HepG2 (cell line): ENCODE measurements at regions not wholly inside any gene's neighbourhood (a gene's known extent, or its start where the extent isn't known, plus 50 kb on each side); places are given as distances from the start of the nearest gene placed in this dataset.
A peak's percentile ranks its signal among the peaks of the same experiment; 100 is the strongest.

ENCODE experiments used
- ATAC-seq: fragments of 200-7000 bp; cut with Tn5 transposase; 3 replicates; pipeline ENCODE4 v1.9.1; 2020; ENCODE audit warnings: mild to moderate bottlenecking, moderate library complexity
- BruUV-seq: library from RNA; stranded (reverse); fragments of 400-500 nt; replicated peaks from 2 replicates; lab custom pipeline; 2021; lab: Mats Ljungman, UMichigan
- CTCF ChIA-PET: fragments of 300-600 bp; formaldehyde crosslinking; extraction: SDS; loops from one replicate; lab custom pipeline; 2021; ENCODE audit warnings: low total read pairs, inconsistent platforms, low intra/inter-chr PET ratio; lab: Yijun Ruan, JAX
- POLR2A ChIA-PET: fragments of 350-600 bp; sonication (Branson Sonifier 250); formaldehyde crosslinking; loops from one replicate; lab custom pipeline; 2020; ENCODE audit warnings: antibody characterized with exemption, inconsistent platforms; lab: Yijun Ruan, JAX
- DNase-seq: peaks from one replicate; pipeline ENCODE4 v3.0.0-alpha.2; 2015; ENCODE audit warnings: low spot score
- FAIRE-seq: peaks from 3 replicates; lab custom pipeline; 2011; peaks lifted over from hg19 to GRCh38; lab: Jason Lieb, UNC
- H2AFZ ChIP-seq: one replicate; pipeline ENCODE4 v1.6.1; 2011; ENCODE audit warnings: low read length, inconsistent platforms
- H3K27ac ChIP-seq: fragments of 300-600 bp; 3 replicates; pipeline ENCODE4 v1.8.0; 2011; ENCODE audit warnings: mixed run types, mild to moderate bottlenecking, mixed read lengths, low read length, inconsistent platforms; ENCODE audit not compliant: insufficient read depth; ENCODE audit errors: extremely low read length
- H3K27me3 ChIP-seq, 2 experiments: fragments of 200-600 bp in 1 of 2; 2 replicates in 1 of 2; 3 replicates in 1 of 2; pipeline versions ENCODE4 v1.6.0 to v1.8.0; 2011; ENCODE audit warnings: low read length in 2 of 2, mild to moderate bottlenecking in 2 of 2, moderate library complexity in 2 of 2, inconsistent platforms in 1 of 2; ENCODE audit not compliant: insufficient read depth in 2 of 2, control insufficient read depth in 1 of 2
- H3K36me3 ChIP-seq, 2 experiments: fragments of 200-600 bp in 1 of 2; replicated peaks in 1 of 2; 2 replicates in 1 of 2; 3 replicates in 1 of 2; pipeline versions ENCODE4 v1.5.1 to v1.8.0; 2011; ENCODE audit warnings: low read length in 2 of 2, inconsistent platforms in 1 of 2; ENCODE audit not compliant: insufficient read depth in 2 of 2, control insufficient read depth in 1 of 2
- H3K4me1 ChIP-seq: 2 replicates; pipeline ENCODE4 v1.5.1; 2012; ENCODE audit warnings: low read length, inconsistent platforms; ENCODE audit not compliant: insufficient read depth
- H3K4me2 ChIP-seq: 2 replicates; pipeline ENCODE4 v1.6.0; 2011; ENCODE audit warnings: low read depth, low read length, inconsistent platforms
- H3K4me3 ChIP-seq, 3 experiments: fragments of 200-600 bp in 1 of 3; sonication (generic), shearing (Covaris generic) in 1 of 3; replicated peaks in 1 of 3; 2 replicates each; pipeline ENCODE4 v1.5.1; 2011 to 2016; ENCODE audit warnings: low read length in 3 of 3, inconsistent platforms in 2 of 3, low read depth in 2 of 3, mild to moderate bottlenecking in 2 of 3, control low read depth in 1 of 3, mixed read lengths in 1 of 3; ENCODE audit not compliant: insufficient read depth in 1 of 3
- H3K79me2 ChIP-seq: one replicate; pipeline ENCODE4 v1.6.1; 2011; ENCODE audit warnings: low read length, inconsistent platforms; ENCODE audit not compliant: insufficient read depth
- H3K9ac ChIP-seq: 2 replicates; pipeline ENCODE4 v1.6.0; 2011; ENCODE audit warnings: mild to moderate bottlenecking, low read depth, low read length, inconsistent platforms; ENCODE audit not compliant: insufficient read depth
- H3K9me3 ChIP-seq: 2 replicates; pipeline ENCODE4 v1.5.1; 2012; ENCODE audit warnings: mild to moderate bottlenecking, low read length
- H4K20me1 ChIP-seq: 2 replicates; pipeline ENCODE4 v1.6.0; 2011; ENCODE audit warnings: inconsistent platforms, mild to moderate bottlenecking, low read length, moderate library complexity; ENCODE audit not compliant: insufficient read depth
- ATAD3A ChIP-seq: sonication (generic); formaldehyde crosslinking; IDR thresholded peaks from 2 replicates; pipeline ENCODE4 v1.4.0; 2020; ENCODE audit warnings: missing genetic modification reagents
- GABPB1 ChIP-seq: IDR thresholded peaks from 2 replicates; pipeline ENCODE4 v1.6.1; 2016; ENCODE audit warnings: mild to moderate bottlenecking, missing genetic modification reagents, moderate library complexity, missing compliant biosample characterization
- NFE2L1 ChIP-seq: sonication (generic); formaldehyde crosslinking; IDR thresholded peaks from 2 replicates; pipeline ENCODE4 v1.4.0; 2020; ENCODE audit warnings: missing genetic modification reagents, mild to moderate bottlenecking, borderline replicate concordance
- REL ChIP-seq: sonication (generic); formaldehyde crosslinking; conservative IDR thresholded peaks from 2 replicates; pipeline ENCODE4 v1.8.0; 2022; ENCODE audit warnings: mild to moderate bottlenecking, missing genetic modification reagents, moderate library complexity
- SIN3A ChIP-seq: IDR thresholded peaks from 2 replicates; pipeline ENCODE4 v1.6.1; 2011; ENCODE audit warnings: low read depth, mild to moderate bottlenecking, control low read depth, low read length, borderline replicate concordance
- SRSF4 ChIP-seq: fragments of 200-400 bp; formaldehyde crosslinking; IDR thresholded peaks from one replicate; pipeline ENCODE4 v1.6.1; 2018; ENCODE audit warnings: mild to moderate bottlenecking, low read depth, low read length, moderate library complexity; ENCODE audit not compliant: poor library complexity, severe bottlenecking
- ZBTB38 ChIP-seq: sonication (generic); formaldehyde crosslinking; IDR thresholded peaks from 2 replicates; pipeline ENCODE4 v1.5.1; 2020; ENCODE audit warnings: mild to moderate bottlenecking, missing genetic modification reagents
- ZNF136 ChIP-seq: sonication (generic); formaldehyde crosslinking; IDR thresholded peaks from 2 replicates; pipeline ENCODE4 v1.8.1; 2022; ENCODE audit warnings: low read depth, mild to moderate bottlenecking, moderate library complexity, missing genetic modification reagents
- ZNF234 ChIP-seq: sonication (generic); formaldehyde crosslinking; conservative IDR thresholded peaks from 2 replicates; pipeline ENCODE4 v1.5.1; 2020; ENCODE audit warnings: mild to moderate bottlenecking, missing genetic modification reagents
- ZNF251 ChIP-seq: sonication (generic); formaldehyde crosslinking; IDR thresholded peaks from 2 replicates; pipeline ENCODE4 v1.9.0; 2021; ENCODE audit warnings: mild to moderate bottlenecking, missing genetic modification reagents
- ZNF550 ChIP-seq: sonication (generic); formaldehyde crosslinking; IDR thresholded peaks from 2 replicates; pipeline ENCODE4 v1.4.0; 2020; ENCODE audit warnings: mild to moderate bottlenecking, missing genetic modification reagents, borderline replicate concordance
- ZNF766 ChIP-seq: sonication (generic); formaldehyde crosslinking; IDR thresholded peaks from 2 replicates; pipeline ENCODE4 v1.5.0; 2020; ENCODE audit warnings: missing genetic modification reagents, borderline replicate concordance
- ZNF879 ChIP-seq: sonication (generic); formaldehyde crosslinking; IDR thresholded peaks from 2 replicates; pipeline ENCODE4 v1.8.1; 2023; ENCODE audit warnings: missing genetic modification reagents
- ZSCAN12 ChIP-seq: sonication (generic); formaldehyde crosslinking; IDR thresholded peaks from 2 replicates; pipeline ENCODE4 v1.9.0; 2021; ENCODE audit warnings: mild to moderate bottlenecking, missing genetic modification reagents
- WGBS: methylation state at CpG from one replicate; pipeline ENCODE4 v1.1.6; 2017; ENCODE audit warnings: low lambda C conversion rate; 5-methylcytosine and 5-hydroxymethylcytosine counted together
- in situ Hi-C: cut with HindIII; loops from 2 replicates; pipeline ENCODE4 v1.10.0; 2017; ENCODE audit warnings: low pct_unique_long_range_greater_than_20kb; ENCODE audit not compliant: extremely low pct_ligation_motif_present
- intact Hi-C: fragments of 100-400 bp; cut with micrococcal nuclease; formaldehyde crosslinking; loops from one replicate; pipeline ENCODE4 v1.10.0; 2022; ENCODE audit not compliant: unreplicated experiment
- TF ChIP-seq, protein P1 (sequence below): sonication (generic); formaldehyde crosslinking; IDR thresholded peaks from 2 replicates; pipeline ENCODE4 v1.5.0; 2020; ENCODE audit warnings: mild to moderate bottlenecking, missing genetic modification reagents
- TF ChIP-seq, protein P2 (sequence below): sonication (generic); formaldehyde crosslinking; IDR thresholded peaks from 2 replicates; pipeline ENCODE4 v1.4.0; 2020; ENCODE audit warnings: mild to moderate bottlenecking, missing genetic modification reagents
- TF ChIP-seq, protein P3 (sequence below): sonication (generic); formaldehyde crosslinking; IDR thresholded peaks from 2 replicates; pipeline ENCODE4 v1.5.0; 2020; ENCODE audit warnings: mild to moderate bottlenecking, low read depth, missing genetic modification reagents, borderline replicate concordance

DNA sequence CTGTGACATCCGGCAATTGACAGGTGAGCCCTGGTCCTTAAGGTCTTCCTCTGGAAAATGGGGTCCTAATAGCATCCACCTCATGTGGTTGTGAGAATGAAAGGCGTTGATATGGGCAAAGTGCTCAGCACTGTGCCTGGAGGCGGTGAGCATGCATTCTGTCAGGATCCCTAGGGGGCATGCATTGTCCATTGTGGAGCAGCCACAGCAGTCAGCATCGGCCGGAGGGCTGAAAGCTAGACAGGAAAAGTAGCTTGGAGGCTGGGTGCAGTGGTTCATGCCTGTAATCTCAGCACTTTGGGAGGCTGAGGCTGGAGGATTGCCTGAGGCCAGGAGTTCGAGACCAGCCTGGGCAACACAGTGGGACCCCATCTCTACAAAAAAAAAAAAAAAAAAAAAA lies 122.2 kb downstream of the LHX2 start:
- POLR2A ChIA-PET, result no interaction called here
- FAIRE-seq (peak; percentile 86), DNase-seq (peak; percentile 64), ATAC-seq (peak; percentile 99)
- Histone ChIP-seq H3K36me3 (no peaks in the 10 kb centered on the region), H3K27me3 (peaks cover 5 to 21% of the 10 kb centered on the region in 2 experiments; a peak in 2 of 5 replicates), H3K4me1 (peaks cover 15% of the 10 kb centered on the region), H3K9ac (no peak overlapping the region), H3K27ac (no peak overlapping the region), H3K4me3 (no peak overlapping the region), H3K4me2 (no peak overlapping the region), H4K20me1 (no peaks in the 10 kb centered on the region), H3K79me2 (no peaks in the 10 kb centered on the region), H2AFZ (no peak overlapping the region), H3K9me3 (no peaks in the 10 kb centered on the region)
- 0% methylated on average over 2 of the region's 6 CpGs for WGBS
- CTCF ChIA-PET, result interaction anchor here (0.7 to 3.1 kb wide), 3 partner anchors 151 to 186 kb away, joined by 4 to 18 read pairs (median 5); no protein-coding TSS in a partner anchor
- intact Hi-C loops, result loop anchor here (1.0 to 10.0 kb wide), 4 partner anchors 124 to 259 kb away; partner anchors contain the start of gene NEK6
- in situ Hi-C loops, result no loop called here
- BruUV-seq, result no TSS peak
- TF ChIP-seq GABPB1 (no peak), ATAD3A (CRISPR knock-in tag) (no peak), ZNF251 (CRISPR knock-in tag) (no peak), ZNF766 (no peak), NFE2L1 (CRISPR knock-in tag) (no peak), ZNF234 (CRISPR knock-in tag) (no peak), ZNF136 (CRISPR knock-in tag) (no peak), REL (CRISPR knock-in tag) (no peak), ZNF550 (CRISPR knock-in tag) (no peak), ZBTB38 (0 out of 2 replicates have a peak, but pooled peaks have one; percentile 47), SIN3A (no peak), ZSCAN12 (CRISPR knock-in tag) (no peak), SRSF4 (no peak), ZNF879 (CRISPR knock-in tag) (no peak)
- TF ChIP-seq, protein P1, sequence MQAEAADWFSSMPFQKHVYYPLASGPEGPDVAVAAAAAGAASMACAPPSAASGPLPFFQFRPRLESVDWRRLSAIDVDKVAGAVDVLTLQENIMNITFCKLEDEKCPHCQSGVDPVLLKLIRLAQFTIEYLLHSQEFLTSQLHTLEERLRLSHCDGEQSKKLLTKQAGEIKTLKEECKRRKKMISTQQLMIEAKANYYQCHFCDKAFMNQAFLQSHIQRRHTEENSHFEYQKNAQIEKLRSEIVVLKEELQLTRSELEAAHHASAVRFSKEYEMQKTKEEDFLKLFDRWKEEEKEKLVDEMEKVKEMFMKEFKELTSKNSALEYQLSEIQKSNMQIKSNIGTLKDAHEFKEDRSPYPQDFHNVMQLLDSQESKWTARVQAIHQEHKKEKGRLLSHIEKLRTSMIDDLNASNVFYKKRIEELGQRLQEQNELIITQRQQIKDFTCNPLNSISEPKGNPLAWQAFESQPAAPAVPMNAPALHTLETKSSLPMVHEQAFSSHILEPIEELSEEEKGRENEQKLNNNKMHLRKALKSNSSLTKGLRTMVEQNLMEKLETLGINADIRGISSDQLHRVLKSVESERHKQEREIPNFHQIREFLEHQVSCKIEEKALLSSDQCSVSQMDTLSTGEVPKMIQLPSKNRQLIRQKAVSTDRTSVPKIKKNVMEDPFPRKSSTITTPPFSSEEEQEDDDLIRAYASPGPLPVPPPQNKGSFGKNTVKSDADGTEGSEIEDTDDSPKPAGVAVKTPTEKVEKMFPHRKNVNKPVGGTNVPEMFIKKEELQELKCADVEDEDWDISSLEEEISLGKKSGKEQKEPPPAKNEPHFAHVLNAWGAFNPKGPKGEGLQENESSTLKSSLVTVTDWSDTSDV (CRISPR knock-in tag), result no peak
- TF ChIP-seq, protein P2, sequence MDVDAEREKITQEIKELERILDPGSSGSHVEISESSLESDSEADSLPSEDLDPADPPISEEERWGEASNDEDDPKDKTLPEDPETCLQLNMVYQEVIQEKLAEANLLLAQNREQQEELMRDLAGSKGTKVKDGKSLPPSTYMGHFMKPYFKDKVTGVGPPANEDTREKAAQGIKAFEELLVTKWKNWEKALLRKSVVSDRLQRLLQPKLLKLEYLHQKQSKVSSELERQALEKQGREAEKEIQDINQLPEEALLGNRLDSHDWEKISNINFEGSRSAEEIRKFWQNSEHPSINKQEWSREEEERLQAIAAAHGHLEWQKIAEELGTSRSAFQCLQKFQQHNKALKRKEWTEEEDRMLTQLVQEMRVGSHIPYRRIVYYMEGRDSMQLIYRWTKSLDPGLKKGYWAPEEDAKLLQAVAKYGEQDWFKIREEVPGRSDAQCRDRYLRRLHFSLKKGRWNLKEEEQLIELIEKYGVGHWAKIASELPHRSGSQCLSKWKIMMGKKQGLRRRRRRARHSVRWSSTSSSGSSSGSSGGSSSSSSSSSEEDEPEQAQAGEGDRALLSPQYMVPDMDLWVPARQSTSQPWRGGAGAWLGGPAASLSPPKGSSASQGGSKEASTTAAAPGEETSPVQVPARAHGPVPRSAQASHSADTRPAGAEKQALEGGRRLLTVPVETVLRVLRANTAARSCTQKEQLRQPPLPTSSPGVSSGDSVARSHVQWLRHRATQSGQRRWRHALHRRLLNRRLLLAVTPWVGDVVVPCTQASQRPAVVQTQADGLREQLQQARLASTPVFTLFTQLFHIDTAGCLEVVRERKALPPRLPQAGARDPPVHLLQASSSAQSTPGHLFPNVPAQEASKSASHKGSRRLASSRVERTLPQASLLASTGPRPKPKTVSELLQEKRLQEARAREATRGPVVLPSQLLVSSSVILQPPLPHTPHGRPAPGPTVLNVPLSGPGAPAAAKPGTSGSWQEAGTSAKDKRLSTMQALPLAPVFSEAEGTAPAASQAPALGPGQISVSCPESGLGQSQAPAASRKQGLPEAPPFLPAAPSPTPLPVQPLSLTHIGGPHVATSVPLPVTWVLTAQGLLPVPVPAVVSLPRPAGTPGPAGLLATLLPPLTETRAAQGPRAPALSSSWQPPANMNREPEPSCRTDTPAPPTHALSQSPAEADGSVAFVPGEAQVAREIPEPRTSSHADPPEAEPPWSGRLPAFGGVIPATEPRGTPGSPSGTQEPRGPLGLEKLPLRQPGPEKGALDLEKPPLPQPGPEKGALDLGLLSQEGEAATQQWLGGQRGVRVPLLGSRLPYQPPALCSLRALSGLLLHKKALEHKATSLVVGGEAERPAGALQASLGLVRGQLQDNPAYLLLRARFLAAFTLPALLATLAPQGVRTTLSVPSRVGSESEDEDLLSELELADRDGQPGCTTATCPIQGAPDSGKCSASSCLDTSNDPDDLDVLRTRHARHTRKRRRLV (CRISPR knock-in tag), result no peak
- TF ChIP-seq, protein P3, sequence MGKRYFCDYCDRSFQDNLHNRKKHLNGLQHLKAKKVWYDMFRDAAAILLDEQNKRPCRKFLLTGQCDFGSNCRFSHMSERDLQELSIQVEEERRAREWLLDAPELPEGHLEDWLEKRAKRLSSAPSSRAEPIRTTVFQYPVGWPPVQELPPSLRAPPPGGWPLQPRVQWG (CRISPR knock-in tag), result no peak
